ENCODE measurements at regions not wholly inside any gene's neighbourhood (a gene's known extent, or its start where the extent isn't known, plus 50 kb on each side); places are given as distances from the start of the nearest gene placed in this dataset.

DNA sequence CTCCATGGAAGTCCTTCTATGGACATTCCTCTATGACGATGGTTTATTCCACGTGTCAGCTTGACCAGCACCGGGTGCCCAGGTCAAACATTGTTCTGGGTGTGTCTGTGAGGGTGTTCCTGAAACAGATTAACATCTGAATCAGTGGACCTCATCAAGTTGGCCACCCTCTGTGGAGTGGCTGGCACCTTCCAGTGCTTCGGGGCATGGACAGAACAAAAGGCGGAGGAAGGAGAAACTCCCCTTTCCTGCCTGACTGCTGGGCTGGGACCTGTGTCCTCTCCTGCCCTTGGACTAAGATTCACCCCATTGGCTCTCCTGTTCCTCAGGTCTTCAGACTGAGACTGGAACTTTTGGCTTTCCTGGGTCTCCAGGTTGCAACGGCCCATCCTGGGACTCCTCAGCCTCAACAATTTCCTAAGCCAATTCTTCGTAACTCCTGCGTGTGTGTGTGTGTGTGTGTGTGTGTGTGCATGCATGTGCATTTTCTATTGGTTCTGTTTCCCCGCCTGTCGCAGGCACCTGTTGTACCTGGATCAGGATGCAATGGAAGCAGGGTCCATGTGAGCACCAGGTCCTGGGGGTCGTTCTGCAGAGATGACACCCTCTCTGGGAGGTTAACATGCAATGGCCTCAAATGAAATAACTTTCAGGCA lies 357.2 kb upstream of the SALL3 start:
- no peak for DNase-seq

DNA sequence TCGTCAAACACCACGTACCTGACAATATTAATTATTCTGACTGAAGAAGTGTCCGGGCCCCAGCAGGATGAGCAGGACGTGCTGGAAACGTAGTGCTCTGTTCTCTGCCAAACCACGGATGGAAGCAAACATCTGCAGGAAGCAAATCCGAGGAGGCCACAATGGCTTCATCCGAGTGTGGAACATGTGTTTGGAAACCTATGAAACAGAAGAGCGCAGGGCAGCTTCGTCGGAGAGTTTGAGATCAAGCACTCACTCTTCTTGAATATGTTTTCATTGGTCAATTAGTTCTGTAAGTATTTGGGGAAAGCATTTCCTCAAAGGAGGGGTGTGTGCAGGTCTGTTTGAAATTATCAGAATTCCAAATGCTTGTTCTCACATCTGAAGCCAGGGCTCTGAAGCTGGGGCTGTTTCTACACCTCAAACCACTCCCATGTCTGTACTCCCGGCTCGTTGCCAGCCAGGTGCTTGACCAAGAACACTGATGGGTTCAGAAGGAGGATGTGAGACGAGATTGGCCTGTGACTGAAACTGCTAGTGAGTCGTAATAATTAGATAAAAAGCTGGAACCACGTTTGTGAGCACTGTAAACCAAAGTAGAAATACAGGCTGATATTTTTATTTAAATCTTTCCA lies 356.6 kb upstream of the SALL3 start:
- no peak for DNase-seq

GRCh38 chr18:78624646-78625279 lies 354.9 kb upstream of the SALL3 start:
- DNase-seq = no peak

DNA sequence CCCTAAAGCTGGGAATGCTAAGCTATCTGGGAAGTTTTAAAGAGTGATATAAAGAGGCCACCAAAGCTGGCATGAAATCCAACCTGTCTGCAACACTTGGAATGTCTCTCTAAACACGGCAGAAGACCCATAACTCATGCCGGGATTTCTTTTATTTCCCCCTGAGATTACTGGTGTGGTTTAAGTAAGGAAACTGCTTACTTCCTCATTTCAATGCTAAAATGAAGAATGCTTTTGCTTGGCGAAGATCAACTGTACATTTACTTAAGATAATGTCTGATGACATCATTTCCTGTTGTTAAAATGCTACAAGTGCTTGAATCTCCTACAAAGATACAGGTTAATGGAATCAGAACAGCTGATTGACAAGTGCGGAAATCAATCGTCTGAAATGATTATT lies 353.8 kb upstream of the SALL3 start:
- no peak for DNase-seq

DNA sequence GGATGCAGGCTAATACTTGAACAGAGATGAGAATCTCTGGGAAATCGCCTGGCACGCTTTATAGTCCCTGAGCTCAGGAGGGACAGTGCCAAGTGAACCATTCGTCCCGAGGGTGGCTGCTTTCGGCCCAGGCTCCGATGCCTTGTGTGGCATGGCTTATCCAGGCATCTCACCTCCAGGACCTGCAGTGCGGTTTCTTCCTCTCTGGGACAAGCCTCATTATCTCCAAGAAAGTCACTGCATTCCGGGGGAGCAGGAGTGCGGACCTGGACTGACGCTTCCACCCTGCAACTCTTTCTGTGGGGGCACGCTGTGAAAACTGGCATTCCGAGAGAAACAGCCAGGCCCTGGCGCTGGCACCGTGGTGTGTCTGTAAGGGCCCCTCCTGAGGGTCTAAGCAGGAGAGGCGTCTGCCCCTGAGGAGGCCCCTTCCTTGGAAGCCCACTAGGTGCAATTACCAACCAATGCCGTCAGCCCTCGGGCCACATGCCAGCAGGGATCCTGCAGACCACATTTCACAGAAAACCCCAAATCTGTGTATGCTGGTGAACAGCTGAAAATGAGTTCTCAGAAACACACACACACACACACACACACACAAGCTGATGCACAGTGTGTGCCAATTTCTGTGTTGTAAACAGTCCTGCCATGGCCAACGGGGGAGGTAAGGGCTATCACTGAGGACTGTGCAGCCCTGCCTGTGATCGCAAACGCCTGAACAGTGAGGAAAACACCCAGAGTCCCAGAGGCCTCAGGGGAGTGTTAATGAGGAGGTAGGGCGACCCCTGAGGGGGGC lies 351.9 kb upstream of the SALL3 start:
- no peak for DNase-seq

GRCh38 chr18:78629426-78629825 lies 350.2 kb upstream of the SALL3 start:
- DNase-seq = no peak

DNA sequence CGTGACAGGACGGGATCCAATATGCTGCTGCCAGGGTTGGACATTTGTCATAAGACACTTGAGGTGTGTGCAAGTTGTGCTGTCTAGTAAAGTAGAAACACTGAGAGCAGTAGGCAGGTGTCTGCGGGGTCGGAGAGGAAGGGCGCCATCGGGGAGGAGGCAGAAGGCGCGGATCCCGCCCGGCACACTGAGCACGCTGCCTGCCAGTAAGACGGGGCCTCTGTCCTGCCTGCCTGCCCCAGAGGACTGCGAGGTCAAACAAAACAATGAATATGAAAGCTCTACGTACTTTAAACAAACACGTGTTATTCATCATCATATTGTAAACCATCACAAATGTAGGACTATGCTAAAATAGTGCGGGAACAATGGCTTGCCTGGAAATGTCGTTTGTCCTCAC lies 349.3 kb upstream of the SALL3 start:
- no peak for DNase-seq

- DNase-seq = no peak
Observed at GRCh38 chr18:78630981-78631510, 348.6 kb upstream of the SALL3 start.

DNA sequence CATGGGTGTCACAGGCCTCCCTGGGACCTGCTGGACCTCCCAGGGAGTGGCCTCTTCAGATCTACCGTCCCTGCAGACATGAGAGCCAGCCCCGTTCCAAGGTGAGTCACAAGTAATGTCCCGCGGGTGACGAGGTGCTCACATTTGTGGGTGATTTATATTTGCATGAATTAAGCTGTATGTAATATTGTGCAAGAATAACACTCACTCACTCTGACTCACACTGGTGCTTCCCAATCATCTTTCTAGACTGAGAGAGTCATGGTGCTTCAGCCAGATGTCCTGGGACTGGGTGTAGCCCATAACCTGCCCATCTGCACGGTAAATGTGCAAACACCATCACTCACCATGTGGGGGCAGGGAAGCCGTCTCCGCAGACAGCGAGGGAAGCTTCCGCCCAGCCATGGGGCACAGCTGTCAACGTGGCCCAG lies 347.5 kb upstream of the SALL3 start:
- no peak for DNase-seq

- DNase-seq = no peak
Observed at GRCh38 chr18:78634061-78634696, 345.4 kb upstream of the SALL3 start.

DNA sequence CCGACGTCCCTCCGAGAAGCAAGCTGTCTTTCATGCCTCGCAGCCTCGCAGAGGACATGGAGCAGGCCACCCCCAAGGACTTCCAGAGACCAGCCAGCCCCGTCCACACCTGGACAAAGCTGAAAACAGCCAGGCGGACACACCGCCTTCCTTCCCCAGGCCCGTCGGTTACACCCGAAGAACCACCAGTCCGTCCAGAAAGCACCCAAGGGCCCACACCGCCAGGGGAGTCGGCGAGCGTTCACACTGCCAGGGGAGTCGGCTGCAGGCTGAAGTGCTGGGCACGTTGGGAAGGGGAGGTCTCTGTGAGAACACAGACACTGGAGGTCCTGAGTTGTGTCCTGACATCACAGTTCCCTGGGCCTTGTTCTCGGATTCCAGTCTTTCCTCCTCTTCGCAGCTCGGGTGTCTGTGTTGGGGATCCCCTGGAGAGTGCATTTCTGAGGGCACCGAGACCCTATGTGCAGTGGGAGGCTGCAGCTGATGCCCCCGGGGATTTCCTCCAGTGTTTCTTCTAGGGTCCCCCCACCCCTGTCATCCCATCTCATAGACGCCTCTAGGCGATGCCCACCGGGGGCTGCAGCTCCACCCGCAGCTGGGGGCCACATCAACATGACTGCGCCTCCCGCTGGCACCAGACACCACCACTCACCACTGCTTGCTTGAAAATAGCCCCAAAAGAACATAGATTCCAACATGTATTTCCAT lies 344.4 kb upstream of the SALL3 start:
- DNase-seq = no peak

DNA sequence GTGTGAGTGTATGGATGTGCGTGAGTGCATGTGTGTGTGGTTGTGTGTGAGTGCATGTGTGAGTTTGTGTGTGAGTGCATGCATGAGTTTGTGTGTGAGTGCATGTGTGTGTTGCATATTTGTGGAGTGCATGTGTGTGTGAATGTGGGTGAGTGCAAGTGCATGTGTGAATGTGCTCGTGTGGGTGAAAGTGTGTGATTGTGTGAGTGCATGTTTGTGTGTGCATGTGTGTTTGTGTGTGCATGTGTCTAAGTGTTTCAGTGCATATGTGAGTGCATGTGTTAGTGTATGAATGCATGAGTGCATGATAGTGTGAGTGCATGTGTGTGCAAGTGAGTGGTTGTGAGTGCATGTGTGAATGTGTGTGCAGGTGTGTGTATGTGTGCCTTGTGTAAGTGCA lies 343.4 kb upstream of the SALL3 start:
- DNase-seq = no peak

DNA sequence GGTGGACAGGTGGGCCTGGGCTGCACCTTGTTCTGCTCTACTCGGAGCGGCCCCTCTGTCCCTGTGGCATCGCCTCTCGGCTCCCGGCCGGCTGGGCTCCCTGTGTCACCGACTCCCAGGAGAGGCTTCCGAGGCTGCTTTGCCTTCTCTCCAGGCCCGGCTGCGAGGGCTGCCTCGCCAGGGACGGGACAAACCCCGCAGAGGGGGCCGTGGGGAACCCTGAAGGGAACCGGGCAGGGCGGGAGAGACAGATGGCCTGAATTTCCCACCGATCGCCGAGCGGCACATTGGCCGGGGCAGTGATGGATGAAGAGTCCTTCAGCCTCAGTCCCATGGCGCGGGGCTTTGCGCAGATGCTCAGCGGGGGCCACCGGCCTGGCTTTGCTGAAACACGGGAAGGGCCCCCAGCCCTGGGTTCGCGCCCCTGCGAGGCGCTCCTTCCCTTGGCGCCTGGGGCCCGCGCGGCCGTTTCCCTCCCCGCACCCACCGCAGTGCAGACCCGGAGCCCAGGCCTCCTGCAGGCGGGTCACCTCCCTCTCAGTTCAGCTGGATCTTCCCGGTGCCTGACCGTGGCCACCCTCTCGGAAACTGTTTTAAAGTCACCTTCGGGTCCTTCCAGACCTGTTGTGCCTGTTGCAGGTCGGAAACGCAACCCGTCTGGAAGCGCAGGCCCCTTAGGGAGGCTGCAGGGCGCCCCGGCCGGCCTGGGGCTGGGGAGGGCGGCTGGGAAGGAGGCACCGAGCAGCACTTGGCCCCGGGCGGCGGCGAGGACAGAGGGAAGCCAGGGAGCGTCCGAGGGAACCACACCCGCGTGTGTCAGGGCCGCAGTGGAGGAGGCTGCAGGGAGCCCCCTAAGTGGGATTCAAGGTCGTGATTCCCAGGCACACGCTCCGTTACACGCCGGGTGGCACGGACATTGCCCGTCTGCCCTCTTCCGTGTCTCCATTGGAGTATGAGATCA lies 341.9 kb upstream of the SALL3 start:
- no peak for DNase-seq

GRCh38 chr18:78639006-78639950 lies 340.3 kb upstream of the SALL3 start:
- DNase-seq = no peak

DNA sequence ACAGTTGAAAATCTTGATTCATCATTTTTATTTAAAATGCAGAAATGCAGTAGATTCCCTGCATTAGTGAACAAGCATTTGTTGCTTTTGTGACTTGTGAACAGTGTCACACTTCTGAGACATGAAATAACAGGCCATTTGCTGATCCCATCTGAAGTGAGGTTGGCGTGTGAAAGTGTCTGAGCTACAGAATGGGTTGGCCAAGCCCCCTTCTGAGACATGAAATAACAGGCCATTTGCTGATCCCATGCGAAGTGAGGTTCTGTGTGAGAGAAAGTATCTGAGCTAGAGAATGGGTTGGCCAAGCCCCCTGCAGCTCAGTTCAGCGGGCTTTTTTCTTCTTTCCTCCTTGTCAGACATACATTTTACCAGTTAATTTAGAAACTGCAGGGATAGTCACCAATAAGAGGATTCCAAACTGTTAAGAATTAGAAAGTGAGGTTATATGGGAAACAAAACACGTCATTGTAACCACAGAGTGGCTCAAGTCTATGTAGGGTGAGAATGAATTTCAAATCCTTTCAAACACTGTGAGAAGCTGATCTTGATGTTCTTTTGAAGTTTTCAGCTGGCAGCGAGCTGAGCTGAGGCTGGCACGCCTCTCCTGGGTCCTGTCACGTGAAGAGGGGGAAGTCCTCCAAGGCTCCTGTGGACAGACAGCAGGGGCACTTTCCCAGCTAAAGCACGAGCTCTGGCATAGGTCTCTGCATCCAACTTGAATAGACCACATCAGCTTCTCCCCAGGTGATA lies 339.2 kb upstream of the SALL3 start:
- DNase-seq = no peak

GRCh38 chr18:78641689-78642231 lies 337.9 kb upstream of the SALL3 start:
- DNase-seq = no peak

DNA sequence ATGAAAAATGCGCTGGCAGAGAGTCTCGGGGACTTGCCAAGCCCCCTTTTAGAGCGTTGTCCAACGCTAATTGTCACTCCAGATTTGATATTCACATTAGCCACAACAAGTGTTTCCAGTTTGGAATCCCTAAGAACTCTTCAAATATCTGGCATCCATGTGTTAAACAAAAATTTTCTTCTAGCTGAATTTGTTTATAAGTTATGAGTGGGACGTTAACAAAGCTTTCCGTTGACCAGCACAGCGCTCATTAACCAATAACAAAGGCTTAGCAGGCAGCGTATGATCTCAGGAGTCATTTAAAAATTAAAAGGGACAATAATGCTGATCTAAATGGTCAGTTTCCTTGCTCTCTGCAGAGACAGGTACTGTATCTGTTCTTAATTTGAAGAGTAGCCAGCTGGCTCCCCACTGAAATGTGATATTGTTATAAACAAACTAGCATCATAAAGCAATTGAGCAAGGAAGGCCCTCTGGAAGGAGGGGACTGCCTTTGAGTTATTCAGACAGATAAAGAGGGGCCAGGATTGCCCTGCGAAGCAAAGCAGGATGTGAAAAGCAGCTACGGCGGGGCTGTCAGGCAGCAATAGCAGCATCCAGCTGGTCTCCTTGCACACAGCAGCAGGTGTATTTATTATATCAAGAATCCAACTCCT lies 337.2 kb upstream of the SALL3 start:
- DNase-seq = no peak

DNA sequence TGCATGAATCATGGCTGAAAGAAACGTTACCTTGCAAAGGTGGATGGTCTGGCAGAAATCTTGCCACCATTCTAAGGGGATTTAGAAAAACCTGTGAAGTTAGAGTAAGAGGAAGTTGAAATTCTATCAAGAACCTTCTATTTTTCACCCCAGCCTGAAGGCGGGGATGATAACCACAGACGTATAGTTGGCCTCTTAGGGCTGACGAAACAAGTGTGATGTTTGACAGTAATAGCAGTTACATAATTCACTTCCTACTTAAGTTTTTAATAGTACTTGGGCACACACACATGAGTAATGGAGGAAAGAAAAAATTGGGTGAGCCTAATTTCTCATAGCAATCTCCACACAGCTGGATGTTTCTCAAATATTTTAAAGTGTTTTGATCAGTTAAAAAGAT lies 336.6 kb upstream of the SALL3 start:
- DNase-seq = no peak

Data from CD4-positive, alpha-beta T cell treated with Interleukin-6 for 4 hours (primary cell).